H1 (cell line): ENCODE measurements at regions not wholly inside any gene's neighbourhood (a gene's known extent, or its start where the extent isn't known, plus 50 kb on each side); places are given as distances from the start of the nearest gene placed in this dataset.

ENCODE experiments used
- ATF3 ChIP-seq: IDR thresholded peaks from 2 replicates; pipeline ENCODE4 v1.6.1; 2011; ENCODE audit warnings: low read depth, mild to moderate bottlenecking, low read length; ENCODE audit not compliant: insufficient read depth
- BRCA1 ChIP-seq: IDR thresholded peaks from 2 replicates; pipeline ENCODE4 v1.6.1; 2012; ENCODE audit warnings: low read depth, low read length, improper control_type of control experiment
- CHD7 ChIP-seq: fragments of 300-600 bp; sonication (generic); IDR thresholded peaks from 2 replicates; pipeline ENCODE4 v1.7.1; 2012; ENCODE audit warnings: low read length, moderate library complexity, mild to moderate bottlenecking, inconsistent platforms; ENCODE audit not compliant: insufficient replicate concordance
- CTCF ChIP-seq, 3 experiments: IDR thresholded peaks; 1 replicate in 2 of 3; 2 replicates in 1 of 3; pipeline versions ENCODE4 v1.5.1 to v1.6.1; 2011; ENCODE audit warnings: low read length in 3 of 3, mild to moderate bottlenecking in 3 of 3, inconsistent platforms in 2 of 3, low read depth in 1 of 3, moderate library complexity in 1 of 3; ENCODE audit not compliant: insufficient read depth in 1 of 3; ENCODE audit errors: control extremely low read depth in 1 of 3
- FOSL1 ChIP-seq: IDR thresholded peaks from 2 replicates; pipeline ENCODE4 v1.6.1; 2011; ENCODE audit warnings: mild to moderate bottlenecking, low read depth, low read length, moderate library complexity; ENCODE audit not compliant: insufficient read depth
- MAFK ChIP-seq: IDR thresholded peaks from 2 replicates; pipeline ENCODE4 v1.6.1; 2012; ENCODE audit warnings: low read depth, mild to moderate bottlenecking, improper control_type of control experiment, low read length
- POLR2A ChIP-seq, 2 experiments: IDR thresholded peaks; 1 replicate in 1 of 2; 2 replicates in 1 of 2; pipeline ENCODE4 v1.6.1; 2011; ENCODE audit warnings: low read depth in 2 of 2, low read length in 2 of 2, mild to moderate bottlenecking in 2 of 2; ENCODE audit errors: control extremely low read depth in 1 of 2
- SUZ12 ChIP-seq: fragments of 200-600 bp; sonication (generic); IDR thresholded peaks from 2 replicates; pipeline ENCODE4 v1.6.1; 2012; ENCODE audit warnings: mild to moderate bottlenecking, inconsistent platforms, low read length, moderate library complexity, mixed read lengths
- TEAD4 ChIP-seq: IDR thresholded peaks from 2 replicates; pipeline ENCODE4 v1.6.1; 2012; ENCODE audit warnings: low read depth, low read length, inconsistent platforms, mixed read lengths
- YY1 ChIP-seq: IDR thresholded peaks from 2 replicates; pipeline ENCODE4 v1.6.1; 2011; ENCODE audit warnings: low read depth, mild to moderate bottlenecking, low read length

GRCh38 chr4:66694739-66695138 lies 850.6 kb downstream of the CENPC start (continued):
- TF ChIP-seq CHD7 (no peak), BRCA1 (no peak), FOSL1 (no peak), SUZ12 (no peak), YY1 (no peak), TEAD4 (no peak), ATF3 (no peak), MAFK (no peak), POLR2A (IDR thresholded peaks at IDR 0.05; ENCODE audit: control extremely low read depth in 1 of 2, low read depth in 2 of 2, low read length in 2 of 2) (no peak), CTCF (IDR thresholded peaks at IDR 0.05; ENCODE audit: control extremely low read depth in 1 of 3, insufficient read depth in 1 of 3, low read depth in 1 of 3, low read length in 3 of 3) (no peak)
